Natural killer cell (primary cell): ENCODE measurements at regions not wholly inside any gene's neighbourhood (a gene's known extent, or its start where the extent isn't known, plus 50 kb on each side); places are given as distances from the start of the nearest gene placed in this dataset.
A peak's percentile ranks its signal among the peaks of the same experiment; 100 is the strongest.

ENCODE experiments used
- ATAC-seq, 3 donors: fragments of 150-1000 bp in 2 of 3; fragments of 200-7000 bp in 1 of 3; cut with Tn5 transposase; 1 replicate in 1 of 3; 2 replicates in 2 of 3; pipeline ENCODE4 v1.10.0; 2021; ENCODE audit warnings: mild to moderate bottlenecking in 2 of 3, moderate library complexity in 2 of 3
- DNase-seq, 2 donors: peaks; one replicate each; pipeline versions ENCODE4 v3.0.0 to v3.0.0-alpha.2; 2013 to 2021; ENCODE audit warnings: mixed read lengths in 1 of 2
- H3K27ac ChIP-seq: one replicate; pipeline ENCODE4 v1.5.1; 2013; ENCODE audit warnings: mild to moderate bottlenecking, low read length
- H3K27me3 ChIP-seq: one replicate; pipeline ENCODE4 v1.6.1; 2013; ENCODE audit warnings: low read length; ENCODE audit not compliant: control insufficient read depth, insufficient read depth
- H3K36me3 ChIP-seq: one replicate; pipeline ENCODE4 v1.6.1; 2013; ENCODE audit warnings: low read length; ENCODE audit not compliant: control insufficient read depth, insufficient read depth
- H3K4me1 ChIP-seq: one replicate; pipeline ENCODE4 v1.6.1; 2013; ENCODE audit warnings: low read length; ENCODE audit not compliant: control insufficient read depth, insufficient read depth
- H3K4me3 ChIP-seq: one replicate; pipeline ENCODE4 v1.5.1; 2013; ENCODE audit warnings: low read length
- H3K9me3 ChIP-seq: one replicate; pipeline ENCODE4 v1.6.1; 2013; ENCODE audit warnings: low read length; ENCODE audit not compliant: control insufficient read depth, insufficient read depth
- H3K27ac Mint-ChIP-seq, 2 donors: one replicate each; pipeline ENCODE4 v1.8.0; 2022; ENCODE audit warnings: mild to moderate bottlenecking in 2 of 2, mixed read lengths in 2 of 2, moderate library complexity in 1 of 2
- H3K27me3 Mint-ChIP-seq, 2 donors: one replicate each; pipeline ENCODE4 v1.8.0; 2022; ENCODE audit warnings: low read depth in 2 of 2, mixed read lengths in 2 of 2
- H3K36me3 Mint-ChIP-seq: one replicate; pipeline ENCODE4 v1.8.0; 2022; ENCODE audit warnings: mixed read lengths
- H3K4me1 Mint-ChIP-seq, 2 donors: one replicate each; pipeline ENCODE4 v1.8.0; 2022; ENCODE audit warnings: mixed read lengths in 2 of 2
- H3K4me3 Mint-ChIP-seq: one replicate; pipeline ENCODE4 v1.8.0; 2022; ENCODE audit warnings: mild to moderate bottlenecking, moderate library complexity, mixed read lengths
- H3K9me3 Mint-ChIP-seq, 2 donors: one replicate each; pipeline ENCODE4 v1.8.0; 2022; ENCODE audit warnings: mixed read lengths in 2 of 2
- CTCF ChIP-seq: fragments of 200-600 bp; IDR thresholded peaks from one replicate; pipeline ENCODE4 v1.8.0; 2022; ENCODE audit warnings: antibody characterized with exemption
- WGBS: methylation state at CpG from one replicate; pipeline ENCODE4 v1.1.7; 2013; ENCODE audit warnings: missing lambda C conversion rate; ENCODE audit not compliant: insufficient coverage; 5-methylcytosine and 5-hydroxymethylcytosine counted together
- intact Hi-C: fragments of 100-400 bp; cut with micrococcal nuclease; formaldehyde crosslinking; loops from one replicate; pipeline ENCODE4 v1.14.2; 2022

GRCh38 chr18:77397056-77397455 is 147.4 kb downstream of the GALR1 start:
- no peak overlapping the region for H3K27ac Mint-ChIP-seq

GRCh38 chr18:77397617-77398016 is 148.0 kb downstream of the GALR1 start:
- intact Hi-C loops: no loop called here
- H3K4me1 Mint-ChIP-seq: no peaks in the 10 kb centered on the region

More at GRCh38 chr18:77397056-77397455, 147.4 kb downstream of the GALR1 start:
- Mint-ChIP-seq H3K9me3 (no peaks in the 10 kb centered on the region), H3K27me3 (peaks cover 4 to 8% of the 10 kb centered on the region in 2 donors), H3K4me3 (no peak overlapping the region), H3K36me3 (no peaks in the 10 kb centered on the region), H3K4me1 (no peaks in the 10 kb centered on the region)
- no peaks in the 10 kb centered on the region for H3K9me3 ChIP-seq
- H3K4me3 ChIP-seq: no peak overlapping the region
- H3K4me1 ChIP-seq: no peaks in the 10 kb centered on the region
- 82% methylated on average over 6 of the region's 6 CpGs for WGBS
- intact Hi-C loops: no loop called here
- ATAC-seq: no peak
- no peak for DNase-seq
- no peaks in the 10 kb centered on the region for H3K36me3 ChIP-seq
- H3K27me3 ChIP-seq: no peaks in the 10 kb centered on the region
- no peak overlapping the region for H3K27ac ChIP-seq
- TF ChIP-seq CTCF: no peak

DNA sequence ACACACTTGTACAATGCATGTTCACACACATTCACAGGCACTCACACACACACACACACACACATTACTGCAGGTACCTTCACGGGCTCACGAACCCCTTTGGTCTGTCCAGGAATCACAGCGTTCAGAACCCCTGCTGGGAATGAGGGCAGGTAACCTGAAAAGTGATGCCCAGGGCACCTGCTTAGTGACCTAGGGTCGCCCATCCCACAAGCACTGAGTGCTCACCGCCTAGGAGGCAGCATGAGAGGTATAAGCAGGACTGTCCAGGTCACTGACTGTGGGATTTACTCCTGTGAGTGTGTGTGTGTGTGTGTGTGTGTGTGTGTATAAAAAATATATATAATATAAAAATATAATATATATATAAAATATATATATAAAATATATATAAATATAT is 150.9 kb downstream of the GALR1 start:
- H3K36me3 ChIP-seq: no peaks in the 10 kb centered on the region
- H3K9me3 Mint-ChIP-seq: no peaks in the 10 kb centered on the region
- no peak overlapping the region for H3K4me3 Mint-ChIP-seq
- no peak overlapping the region for H3K4me3 ChIP-seq
- H3K27me3 Mint-ChIP-seq: peaks cover 0 to 2% of the 10 kb centered on the region in 2 donors
- ATAC-seq: peak in 1 of 3 donors; percentile 3
- no peak overlapping the region for H3K27ac ChIP-seq
- H3K36me3 Mint-ChIP-seq: no peaks in the 10 kb centered on the region
- no peak for TF ChIP-seq CTCF
- no peaks in the 10 kb centered on the region for H3K4me1 Mint-ChIP-seq
- no peaks in the 10 kb centered on the region for H3K9me3 ChIP-seq
- no peaks in the 10 kb centered on the region for H3K4me1 ChIP-seq
- 92% methylated on average over 5 of the region's 5 CpGs for WGBS
- no peak for DNase-seq
- H3K27me3 ChIP-seq: no peaks in the 10 kb centered on the region
- no peak overlapping the region for H3K27ac Mint-ChIP-seq
- intact Hi-C loops: no loop called here

More at GRCh38 chr18:77397617-77398016, 148.0 kb downstream of the GALR1 start:
- H3K4me3 ChIP-seq: no peak overlapping the region
- ATAC-seq: no peak
- no peaks in the 10 kb centered on the region for H3K9me3 Mint-ChIP-seq
- no peaks in the 10 kb centered on the region for H3K9me3 ChIP-seq
- no peaks in the 10 kb centered on the region for H3K36me3 Mint-ChIP-seq
- no peak overlapping the region for H3K4me3 Mint-ChIP-seq
- no peak for TF ChIP-seq CTCF
- peaks cover 2 to 3% of the 10 kb centered on the region in 2 donors for H3K27me3 Mint-ChIP-seq
- H3K27me3 ChIP-seq: no peaks in the 10 kb centered on the region
- H3K27ac Mint-ChIP-seq: no peak overlapping the region
- DNase-seq: no peak
- H3K36me3 ChIP-seq: no peaks in the 10 kb centered on the region
- 88% methylated on average over 4 of the region's 4 CpGs for WGBS
- no peak overlapping the region for H3K27ac ChIP-seq
- no peaks in the 10 kb centered on the region for H3K4me1 ChIP-seq

GRCh38 chr18:77401173-77401572 is 151.5 kb downstream of the GALR1 start:
- H3K4me1 Mint-ChIP-seq: no peaks in the 10 kb centered on the region
- H3K4me1 ChIP-seq: no peaks in the 10 kb centered on the region

More at GRCh38 chr18:77401173-77401572, 151.5 kb downstream of the GALR1 start:
- 90% methylated on average over 9 of the region's 9 CpGs for WGBS
- no peak overlapping the region for H3K27ac Mint-ChIP-seq
- Histone ChIP-seq H3K27ac (no peak overlapping the region), H3K4me3 (no peak overlapping the region), H3K27me3 (no peaks in the 10 kb centered on the region), H3K9me3 (no peaks in the 10 kb centered on the region), H3K36me3 (no peaks in the 10 kb centered on the region)
- no peak for TF ChIP-seq CTCF
- H3K36me3 Mint-ChIP-seq: no peaks in the 10 kb centered on the region
- intact Hi-C loops: no loop called here
- H3K4me3 Mint-ChIP-seq: no peak overlapping the region
- peaks cover 3% of the 10 kb centered on the region in 2 donors for H3K27me3 Mint-ChIP-seq
- DNase-seq (no peak), ATAC-seq (no peak)
- H3K9me3 Mint-ChIP-seq: no peaks in the 10 kb centered on the region
